ENCODE measurements at regions not wholly inside any gene's neighbourhood (a gene's known extent, or its start where the extent isn't known, plus 50 kb on each side); places are given as distances from the start of the nearest gene placed in this dataset.

DNA sequence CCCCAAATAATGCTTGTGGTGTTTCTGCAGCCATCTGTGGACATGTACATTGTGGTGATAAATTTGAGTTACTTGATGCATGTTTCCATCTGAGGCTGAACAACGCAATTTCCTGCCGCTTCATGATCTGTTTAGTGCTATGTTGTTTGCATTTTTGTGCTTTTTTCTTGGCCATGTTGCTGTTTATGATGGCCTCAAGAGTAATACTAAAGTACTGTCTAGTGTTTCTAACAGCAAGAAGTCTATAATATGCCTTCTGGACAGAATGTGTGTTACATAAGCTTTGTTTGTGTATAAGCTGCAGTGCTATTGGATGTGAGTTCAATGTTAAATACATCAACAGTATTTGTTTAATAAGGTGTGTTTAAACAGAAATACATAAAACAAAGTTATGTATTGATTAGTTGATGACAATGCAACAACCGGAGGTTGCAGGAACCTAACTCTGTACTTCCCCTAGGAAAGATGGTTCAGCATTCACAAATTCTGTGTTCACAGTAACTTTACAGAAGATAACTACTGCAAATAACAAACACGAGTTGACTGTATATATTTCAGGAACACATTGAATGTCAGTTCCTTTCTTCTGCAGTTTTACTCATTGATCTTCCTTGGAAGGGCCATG is 114.8 kb upstream of the USP24 start:
- H3K27ac ChIP-seq, result no peak overlapping the region
- TF ChIP-seq, protein P1, sequence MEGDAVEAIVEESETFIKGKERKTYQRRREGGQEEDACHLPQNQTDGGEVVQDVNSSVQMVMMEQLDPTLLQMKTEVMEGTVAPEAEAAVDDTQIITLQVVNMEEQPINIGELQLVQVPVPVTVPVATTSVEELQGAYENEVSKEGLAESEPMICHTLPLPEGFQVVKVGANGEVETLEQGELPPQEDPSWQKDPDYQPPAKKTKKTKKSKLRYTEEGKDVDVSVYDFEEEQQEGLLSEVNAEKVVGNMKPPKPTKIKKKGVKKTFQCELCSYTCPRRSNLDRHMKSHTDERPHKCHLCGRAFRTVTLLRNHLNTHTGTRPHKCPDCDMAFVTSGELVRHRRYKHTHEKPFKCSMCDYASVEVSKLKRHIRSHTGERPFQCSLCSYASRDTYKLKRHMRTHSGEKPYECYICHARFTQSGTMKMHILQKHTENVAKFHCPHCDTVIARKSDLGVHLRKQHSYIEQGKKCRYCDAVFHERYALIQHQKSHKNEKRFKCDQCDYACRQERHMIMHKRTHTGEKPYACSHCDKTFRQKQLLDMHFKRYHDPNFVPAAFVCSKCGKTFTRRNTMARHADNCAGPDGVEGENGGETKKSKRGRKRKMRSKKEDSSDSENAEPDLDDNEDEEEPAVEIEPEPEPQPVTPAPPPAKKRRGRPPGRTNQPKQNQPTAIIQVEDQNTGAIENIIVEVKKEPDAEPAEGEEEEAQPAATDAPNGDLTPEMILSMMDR (conservative IDR thresholded peaks at IDR 0.05), result no peak

DNA sequence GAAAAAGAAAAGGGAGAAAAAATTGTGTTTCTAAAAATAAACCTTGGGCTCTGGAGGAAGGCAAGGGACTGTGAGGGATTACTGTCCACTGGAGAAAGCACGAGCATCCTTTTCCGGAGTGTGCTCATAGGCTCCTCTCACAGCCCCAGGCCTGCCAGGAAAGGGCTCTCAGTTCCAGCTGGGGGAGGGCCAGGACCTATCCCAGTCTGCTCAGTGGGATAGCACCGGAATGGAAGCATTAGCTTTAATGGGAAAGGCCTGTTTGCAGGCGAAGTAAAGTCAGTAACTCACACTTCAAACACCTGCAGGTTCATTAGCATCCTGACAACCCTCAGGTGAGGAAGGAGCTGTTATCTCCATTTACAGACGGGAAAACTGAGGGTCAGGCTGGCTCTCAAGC is 113.9 kb upstream of the USP24 start:
- H3K27ac ChIP-seq, result no peak overlapping the region
- TF ChIP-seq, protein P1 (conservative IDR thresholded peaks at IDR 0.05), result no peak

DNA sequence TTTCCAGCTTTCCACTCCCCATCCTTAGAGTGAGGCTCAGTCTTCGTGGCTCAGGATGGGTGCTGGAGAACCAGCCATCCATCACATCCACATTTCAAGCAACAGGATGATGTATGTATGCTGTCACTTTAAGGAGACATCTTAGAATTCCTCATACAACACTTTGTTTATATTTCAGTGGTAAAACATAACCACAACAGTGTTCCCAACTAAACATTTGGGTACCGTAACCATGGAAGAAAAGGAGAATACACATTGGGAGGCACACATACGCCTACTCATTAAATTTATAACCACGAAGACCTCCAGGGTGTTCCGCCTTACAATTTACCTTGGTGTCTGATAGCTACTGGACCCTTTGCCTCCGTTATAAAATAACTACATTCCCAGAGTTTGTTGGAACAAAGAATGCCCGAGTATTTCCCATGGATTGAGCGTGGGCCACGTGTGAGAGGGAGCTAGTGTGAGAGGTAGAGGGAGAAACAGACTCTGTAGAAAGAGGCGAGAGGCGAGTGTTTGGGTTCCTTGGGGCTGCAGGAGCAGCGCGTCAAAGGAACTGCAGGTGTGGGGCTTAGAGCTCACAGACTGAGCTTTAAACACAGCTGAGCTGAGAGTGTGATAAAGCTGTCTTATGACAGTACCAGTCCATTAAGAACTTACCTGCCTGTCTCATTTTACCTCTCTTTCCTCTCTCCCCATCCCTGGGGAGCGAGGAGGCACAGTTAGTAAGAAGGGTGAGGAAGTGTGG is 111.5 kb upstream of the USP24 start:
- TF ChIP-seq, protein P1 (conservative IDR thresholded peaks at IDR 0.05), result no peak
- H3K27ac ChIP-seq, result no peak overlapping the region

DNA sequence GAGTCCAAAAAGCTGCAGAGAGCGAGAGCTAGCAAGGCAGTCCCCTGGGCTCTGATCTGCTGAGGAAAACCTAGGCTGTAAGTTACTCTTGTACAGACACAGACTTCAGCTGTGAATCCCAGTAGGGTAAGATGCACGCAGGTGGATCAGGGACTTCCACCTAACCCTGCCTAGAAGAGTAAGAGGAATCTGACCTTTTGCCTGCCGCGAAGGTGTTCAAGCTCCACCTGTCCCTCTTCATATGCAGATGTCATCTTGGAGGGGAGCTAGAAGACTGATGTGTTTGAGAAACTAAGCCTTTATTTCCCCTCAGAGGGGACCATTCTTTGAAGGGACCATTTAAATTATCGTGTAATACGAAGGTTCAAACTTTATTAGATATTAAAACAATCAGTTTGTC is 108.6 kb upstream of the USP24 start:
- no peak overlapping the region for H3K27ac ChIP-seq
- TF ChIP-seq, protein P1 (conservative IDR thresholded peaks at IDR 0.05), result no peak

DNA sequence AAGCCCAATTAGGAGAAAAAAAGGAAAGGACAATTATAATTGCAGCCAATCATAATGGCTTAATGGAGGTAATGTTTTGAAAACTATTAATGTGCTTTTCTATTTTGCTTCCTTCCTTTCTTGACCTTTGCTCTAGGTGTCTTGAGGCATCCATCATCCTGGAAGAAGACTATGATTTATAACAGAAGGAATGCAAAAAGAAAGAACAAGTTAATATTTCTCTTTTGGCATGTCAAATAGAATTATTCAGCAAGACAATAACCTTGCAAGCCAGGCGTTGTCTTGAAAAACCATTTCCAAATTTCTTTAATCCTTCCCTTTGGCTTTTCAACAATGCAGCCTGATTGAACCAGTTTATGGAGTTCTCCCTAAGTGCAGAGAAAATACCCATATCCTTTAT is 107.7 kb upstream of the USP24 start:
- no peak overlapping the region for H3K27ac ChIP-seq
- TF ChIP-seq, protein P1 (conservative IDR thresholded peaks at IDR 0.05), result no peak

DNA sequence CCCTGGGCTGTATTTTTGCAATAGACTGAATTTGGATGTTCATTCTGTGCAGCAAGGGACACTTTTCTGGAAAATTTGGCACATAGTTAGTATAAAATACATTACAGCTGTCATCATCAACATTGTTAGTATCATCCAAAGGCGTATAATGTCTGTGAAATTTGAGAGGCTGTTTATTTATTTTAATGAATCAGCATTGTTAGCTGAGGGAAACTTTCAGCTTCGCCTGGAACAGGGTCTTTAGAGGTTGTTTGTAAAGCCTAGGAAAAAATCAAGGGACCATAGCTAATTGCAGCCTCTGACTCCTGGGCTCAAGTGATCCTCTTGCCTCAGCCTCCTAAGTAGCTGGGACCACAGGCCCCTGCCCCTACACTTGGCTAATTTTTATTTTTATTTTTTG is 106.8 kb upstream of the USP24 start:
- TF ChIP-seq, protein P1 (conservative IDR thresholded peaks at IDR 0.05), result no peak

DNA sequence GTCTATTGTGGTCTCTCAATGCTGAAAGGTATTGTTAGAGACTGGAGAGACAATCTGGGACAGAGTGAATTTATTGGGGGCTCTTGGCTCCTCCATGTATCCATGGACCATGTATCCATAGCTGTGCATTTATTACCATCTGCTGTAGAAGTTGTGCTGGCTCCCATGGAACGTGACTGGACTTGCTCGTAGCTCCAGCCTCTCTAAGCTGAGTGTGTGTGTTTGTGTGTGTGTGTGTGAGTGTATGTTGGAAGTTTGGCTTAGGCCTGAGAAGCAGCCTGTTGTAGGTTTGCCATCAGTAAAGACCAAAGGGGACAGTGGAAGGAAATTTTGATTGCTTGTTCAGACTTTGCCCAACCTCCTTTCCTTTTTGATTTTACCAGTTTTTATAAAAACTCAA is 105.7 kb upstream of the USP24 start:
- TF ChIP-seq, protein P1 (conservative IDR thresholded peaks at IDR 0.05), result no peak
- no peak overlapping the region for H3K27ac ChIP-seq

More for the DNA sequence above, 106.8 kb upstream of the USP24 start:
- no peak overlapping the region for H3K27ac ChIP-seq

Measured in VCaP (cell line).